GM12874 (cell line): ENCODE measurements at regions not wholly inside any gene's neighbourhood (a gene's known extent, or its start where the extent isn't known, plus 50 kb on each side); places are given as distances from the start of the nearest gene placed in this dataset.

Experiments
- TF ChIP-seq, protein P1 (sequence below): IDR thresholded peaks from 2 replicates; pipeline ENCODE4 v1.5.1; 2011; ENCODE audit warnings: low read depth, mild to moderate bottlenecking, control low read depth, low read length, moderate library complexity; ENCODE audit not compliant: insufficient read depth

DNA sequence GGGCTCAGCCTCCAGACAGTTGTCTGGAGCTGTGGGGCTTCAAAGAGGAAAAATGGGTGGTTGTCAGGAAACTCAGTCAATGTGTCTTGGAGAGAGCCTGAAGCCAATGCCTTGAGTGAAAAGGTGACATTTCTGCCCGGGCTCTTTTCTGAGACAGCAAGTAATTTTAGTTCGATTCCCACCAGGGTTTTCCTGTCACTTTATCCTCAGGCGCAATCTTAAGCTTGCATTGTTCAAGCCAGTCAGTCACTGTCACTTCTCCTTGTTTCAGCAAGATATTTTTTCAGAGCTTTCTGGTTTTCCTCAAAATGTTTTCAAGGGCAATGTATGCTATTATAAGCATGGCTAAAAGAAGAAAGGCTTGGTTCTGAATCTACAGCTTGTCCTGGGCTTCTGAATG lies 404.7 kb upstream of the SEL1L start:
- TF ChIP-seq, protein P1, sequence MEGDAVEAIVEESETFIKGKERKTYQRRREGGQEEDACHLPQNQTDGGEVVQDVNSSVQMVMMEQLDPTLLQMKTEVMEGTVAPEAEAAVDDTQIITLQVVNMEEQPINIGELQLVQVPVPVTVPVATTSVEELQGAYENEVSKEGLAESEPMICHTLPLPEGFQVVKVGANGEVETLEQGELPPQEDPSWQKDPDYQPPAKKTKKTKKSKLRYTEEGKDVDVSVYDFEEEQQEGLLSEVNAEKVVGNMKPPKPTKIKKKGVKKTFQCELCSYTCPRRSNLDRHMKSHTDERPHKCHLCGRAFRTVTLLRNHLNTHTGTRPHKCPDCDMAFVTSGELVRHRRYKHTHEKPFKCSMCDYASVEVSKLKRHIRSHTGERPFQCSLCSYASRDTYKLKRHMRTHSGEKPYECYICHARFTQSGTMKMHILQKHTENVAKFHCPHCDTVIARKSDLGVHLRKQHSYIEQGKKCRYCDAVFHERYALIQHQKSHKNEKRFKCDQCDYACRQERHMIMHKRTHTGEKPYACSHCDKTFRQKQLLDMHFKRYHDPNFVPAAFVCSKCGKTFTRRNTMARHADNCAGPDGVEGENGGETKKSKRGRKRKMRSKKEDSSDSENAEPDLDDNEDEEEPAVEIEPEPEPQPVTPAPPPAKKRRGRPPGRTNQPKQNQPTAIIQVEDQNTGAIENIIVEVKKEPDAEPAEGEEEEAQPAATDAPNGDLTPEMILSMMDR, result no peak

DNA sequence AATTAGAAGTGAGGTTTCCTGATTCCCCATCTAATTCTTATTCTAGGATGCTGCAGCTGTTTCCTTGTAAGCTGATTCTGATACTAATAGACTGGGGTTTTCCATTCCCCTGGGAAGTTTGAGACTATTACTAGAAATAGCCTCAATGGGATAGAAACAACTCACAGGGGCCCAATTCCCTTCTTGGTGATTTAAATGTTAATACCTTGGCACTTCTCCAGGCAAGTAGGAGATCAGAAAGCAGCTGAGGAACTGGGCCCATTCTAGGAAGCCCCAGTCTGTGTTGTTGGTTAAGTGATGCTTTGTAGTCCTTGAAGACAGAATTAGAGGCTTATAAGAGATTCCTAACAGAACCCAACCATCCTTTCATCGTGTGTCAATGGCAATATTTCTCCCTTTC lies 407.0 kb upstream of the SEL1L start:
- TF ChIP-seq, protein P1, result no peak

DNA sequence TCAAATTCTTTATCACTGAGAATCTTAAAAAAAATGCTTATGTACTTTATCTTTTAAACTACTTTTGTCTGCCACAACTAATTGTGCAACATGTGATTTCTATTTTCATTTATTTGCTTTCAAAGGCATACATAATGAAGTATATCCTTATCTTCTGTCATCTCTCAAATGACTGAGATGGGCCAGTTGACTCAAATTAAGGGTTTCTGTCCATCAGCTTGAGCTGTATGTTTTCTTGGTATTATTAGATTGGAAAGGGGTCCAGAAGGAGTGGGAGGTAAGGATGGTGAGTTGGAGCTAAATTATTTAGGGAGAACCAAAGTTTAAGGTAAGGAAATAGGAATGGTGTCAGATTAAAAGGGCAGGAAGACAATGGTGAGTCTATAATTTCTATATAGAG lies 408.4 kb upstream of the SEL1L start:
- TF ChIP-seq, protein P1, result no peak

DNA sequence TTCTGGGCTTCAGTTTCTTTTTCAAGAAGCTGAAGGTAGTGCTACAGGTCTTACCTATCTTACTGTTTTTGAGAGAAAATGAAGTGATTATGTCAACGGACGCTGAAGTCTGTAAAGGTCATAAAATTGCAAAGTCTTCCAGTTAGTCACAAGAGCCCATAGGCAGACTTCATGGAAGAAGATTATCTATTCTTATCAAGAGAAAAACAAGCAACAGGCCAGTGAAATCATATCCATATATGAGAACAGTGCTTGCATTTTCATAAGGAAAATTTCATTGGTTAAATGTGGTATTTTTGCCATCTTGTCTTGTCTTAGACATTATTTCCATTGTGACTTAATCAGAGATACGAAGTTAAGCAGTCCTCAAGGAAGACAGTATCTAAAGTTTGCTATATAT lies 412.7 kb upstream of the SEL1L start:
- TF ChIP-seq, protein P1, result no peak

DNA sequence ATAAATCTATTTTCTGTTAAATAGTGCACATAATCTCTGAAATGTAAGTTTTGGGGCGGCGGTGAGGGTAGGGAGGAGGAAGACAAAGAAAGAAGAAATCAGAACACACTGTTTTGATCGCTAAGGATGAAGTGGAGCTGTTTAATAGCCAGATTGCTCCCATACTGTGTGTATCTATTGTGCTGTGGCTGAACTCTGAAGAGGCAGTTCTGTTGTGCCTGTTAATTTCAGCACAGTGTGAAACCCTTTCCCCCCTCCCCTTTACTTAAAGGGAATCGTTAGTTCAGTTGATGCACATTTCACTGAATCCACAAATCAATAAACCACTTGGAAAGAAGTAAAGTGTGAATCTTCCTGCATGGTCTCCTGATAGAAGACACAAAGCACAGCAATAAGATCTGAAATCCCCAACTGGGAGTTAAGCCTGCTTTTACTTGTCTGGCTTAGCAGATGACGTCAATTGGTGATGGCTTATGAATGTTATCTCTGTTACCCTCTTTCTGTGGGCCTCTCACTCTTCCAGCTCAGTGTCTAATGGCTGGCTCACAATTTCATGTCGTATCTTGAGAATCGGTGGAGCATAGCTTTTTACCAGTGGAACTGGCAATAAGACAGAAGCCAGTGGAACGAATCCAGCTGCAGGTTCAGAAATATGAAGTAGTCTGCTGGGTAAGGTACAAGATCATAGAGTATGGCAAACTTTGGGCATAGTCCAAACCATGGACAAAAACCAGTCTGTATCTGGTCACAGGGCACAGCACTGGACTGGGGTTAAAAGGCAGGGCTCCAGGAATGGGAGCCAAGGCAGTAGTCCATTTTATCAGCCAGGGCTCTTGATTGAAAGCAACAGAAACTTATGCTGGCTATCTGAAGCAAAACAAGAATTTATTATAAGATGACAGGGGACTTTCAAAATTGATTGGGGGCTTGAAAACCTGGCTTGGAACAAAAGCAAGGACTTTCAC lies 413.5 kb upstream of the SEL1L start:
- TF ChIP-seq, protein P1, result no peak

DNA sequence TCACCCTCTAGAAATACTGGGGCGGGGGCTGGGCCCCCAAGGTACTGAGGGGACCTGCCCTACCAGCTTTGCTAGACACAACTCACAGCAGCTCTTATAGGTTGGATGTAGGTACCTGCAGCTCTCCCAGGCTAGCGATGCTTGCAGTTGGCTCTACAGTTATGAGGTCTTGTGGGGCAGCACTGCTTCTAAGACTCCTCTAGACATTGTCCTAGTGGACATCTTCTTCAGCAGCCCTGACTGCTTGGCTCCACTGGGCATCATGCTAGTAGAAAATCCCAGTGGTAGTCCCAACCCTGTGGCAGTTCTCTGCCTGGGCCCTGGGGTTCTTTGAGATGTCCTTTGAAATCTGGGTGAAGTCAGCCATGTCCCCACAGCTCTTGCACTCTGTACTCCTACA lies 419.3 kb upstream of the SEL1L start:
- TF ChIP-seq, protein P1, result no peak

GRCh38 chr14:81953419-81953818 lies 419.8 kb upstream of the SEL1L start:
- TF ChIP-seq, protein P1, result no peak
